ENCODE measurements at regions not wholly inside any gene's neighbourhood (a gene's known extent, or its start where the extent isn't known, plus 50 kb on each side); places are given as distances from the start of the nearest gene placed in this dataset.

DNA sequence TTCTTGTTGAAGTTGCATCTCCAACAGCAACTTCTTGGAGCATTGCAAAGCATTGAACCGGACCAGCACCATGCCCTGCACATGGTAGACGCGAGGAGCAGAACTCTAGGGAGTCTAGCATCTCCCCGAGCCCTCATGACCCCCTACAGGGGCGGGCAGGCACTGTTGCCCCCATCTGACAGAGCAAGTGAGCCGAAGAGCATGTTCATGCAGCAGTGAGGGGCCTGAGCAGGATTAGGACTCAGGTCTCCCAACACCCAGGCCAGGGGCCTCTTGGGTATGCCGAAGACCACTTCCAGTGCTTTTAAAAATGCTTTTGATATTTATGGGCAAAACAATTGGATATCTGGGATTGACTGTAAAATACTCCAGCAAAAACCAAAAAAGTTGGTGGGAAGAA lies 163.3 kb downstream of the TFCP2L1 start:
- CTCF ChIA-PET = no interaction called here
- no peaks in the 10 kb centered on the region for H3K4me1 ChIP-seq (replicated peaks; ENCODE audit: insufficient read depth)

DNA sequence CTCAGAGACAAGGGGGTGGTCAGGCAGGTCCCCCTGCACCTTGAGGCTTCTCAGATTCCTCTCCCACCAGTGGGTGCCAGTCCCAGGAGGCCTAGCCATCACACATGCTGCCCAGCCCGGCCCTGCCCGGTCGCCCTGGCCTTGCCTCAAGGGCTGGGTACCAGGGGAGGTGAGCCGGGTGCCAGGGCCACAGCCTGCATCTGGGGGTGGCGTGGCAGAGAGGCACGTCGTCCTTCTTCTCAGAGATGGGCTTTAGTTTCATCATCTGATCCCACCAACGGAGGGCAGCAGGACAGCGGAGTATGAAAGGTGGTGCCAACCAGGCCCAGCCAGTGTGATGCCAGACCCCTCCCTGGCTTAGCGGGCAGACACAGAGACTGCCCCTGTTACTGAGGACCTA lies 161.7 kb downstream of the TFCP2L1 start:
- Histone ChIP-seq H3K4me3 (no peak overlapping the region), H2AFZ (no peak overlapping the region), H3K9me3 (ENCODE audit: insufficient read depth, low read depth) (no peaks in the 10 kb centered on the region), H3K4me2 (no peak overlapping the region), H4K20me1 (ENCODE audit: insufficient read depth) (no peaks in the 10 kb centered on the region), H3K9me2 (ENCODE audit: insufficient read depth) (no peaks in the 10 kb centered on the region), H3K79me2 (ENCODE audit: low read depth) (no peaks in the 10 kb centered on the region), H3F3A (ENCODE audit: insufficient read depth, low read depth) (peaks cover under 1% of the 10 kb centered on the region; the same call in 1 of the 2 replicates), H3K36me3 (ENCODE audit: low read depth) (no peaks in the 10 kb centered on the region), H3K27me3 (ENCODE audit: insufficient read depth, low read depth) (peaks cover 24% of the 10 kb centered on the region; the same call in 1 of the 2 replicates), H3K27ac (no peak overlapping the region), H3K4me1 (replicated peaks; ENCODE audit: insufficient read depth) (peaks cover 2% of the 10 kb centered on the region)
- BruUV-seq (replicated peaks) = no TSS peak
- ChIA-PET CTCF (no interaction called here), POLR2A (ENCODE audit: unreplicated experiment) (no interaction called here)
- no peak for DNase-seq
- intact Hi-C loops (cut with micrococcal nuclease; ENCODE audit: unreplicated experiment) = no loop called here
- TF ChIP-seq, protein P1, sequence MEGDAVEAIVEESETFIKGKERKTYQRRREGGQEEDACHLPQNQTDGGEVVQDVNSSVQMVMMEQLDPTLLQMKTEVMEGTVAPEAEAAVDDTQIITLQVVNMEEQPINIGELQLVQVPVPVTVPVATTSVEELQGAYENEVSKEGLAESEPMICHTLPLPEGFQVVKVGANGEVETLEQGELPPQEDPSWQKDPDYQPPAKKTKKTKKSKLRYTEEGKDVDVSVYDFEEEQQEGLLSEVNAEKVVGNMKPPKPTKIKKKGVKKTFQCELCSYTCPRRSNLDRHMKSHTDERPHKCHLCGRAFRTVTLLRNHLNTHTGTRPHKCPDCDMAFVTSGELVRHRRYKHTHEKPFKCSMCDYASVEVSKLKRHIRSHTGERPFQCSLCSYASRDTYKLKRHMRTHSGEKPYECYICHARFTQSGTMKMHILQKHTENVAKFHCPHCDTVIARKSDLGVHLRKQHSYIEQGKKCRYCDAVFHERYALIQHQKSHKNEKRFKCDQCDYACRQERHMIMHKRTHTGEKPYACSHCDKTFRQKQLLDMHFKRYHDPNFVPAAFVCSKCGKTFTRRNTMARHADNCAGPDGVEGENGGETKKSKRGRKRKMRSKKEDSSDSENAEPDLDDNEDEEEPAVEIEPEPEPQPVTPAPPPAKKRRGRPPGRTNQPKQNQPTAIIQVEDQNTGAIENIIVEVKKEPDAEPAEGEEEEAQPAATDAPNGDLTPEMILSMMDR (conservative IDR thresholded peaks at IDR 0.05) = no peak
- TF ChIP-seq EZH2 (IDR thresholded peaks at IDR 0.05; ENCODE audit: low read depth) = no peak

More for the DNA sequence above, 163.3 kb downstream of the TFCP2L1 start:
- Histone ChIP-seq H3K4me3 (no peak overlapping the region), H3K9me3 (ENCODE audit: insufficient read depth, low read depth) (no peaks in the 10 kb centered on the region), H4K20me1 (ENCODE audit: insufficient read depth) (no peaks in the 10 kb centered on the region), H3F3A (ENCODE audit: insufficient read depth, low read depth) (no peaks in the 10 kb centered on the region), H3K4me2 (no peak overlapping the region), H3K27ac (no peak overlapping the region), H2AFZ (no peak overlapping the region), H3K9me2 (ENCODE audit: insufficient read depth) (no peaks in the 10 kb centered on the region), H3K36me3 (ENCODE audit: low read depth) (no peaks in the 10 kb centered on the region), H3K79me2 (ENCODE audit: low read depth) (no peaks in the 10 kb centered on the region), H3K27me3 (ENCODE audit: insufficient read depth, low read depth) (peaks cover 24% of the 10 kb centered on the region; the same call in 1 of the 2 replicates)
- POLR2A ChIA-PET (ENCODE audit: unreplicated experiment) = interaction anchor here (0.6 kb wide), 1 partner anchor 615 kb away, joined by 3 read pairs; no protein-coding TSS in a partner anchor
- no peak for DNase-seq
- intact Hi-C loops (cut with micrococcal nuclease; ENCODE audit: unreplicated experiment) = no loop called here
- TF ChIP-seq, protein P1 (conservative IDR thresholded peaks at IDR 0.05) = no peak
- TF ChIP-seq EZH2 (IDR thresholded peaks at IDR 0.05; ENCODE audit: low read depth) = no peak
- no TSS peak for BruUV-seq (replicated peaks)

DNA sequence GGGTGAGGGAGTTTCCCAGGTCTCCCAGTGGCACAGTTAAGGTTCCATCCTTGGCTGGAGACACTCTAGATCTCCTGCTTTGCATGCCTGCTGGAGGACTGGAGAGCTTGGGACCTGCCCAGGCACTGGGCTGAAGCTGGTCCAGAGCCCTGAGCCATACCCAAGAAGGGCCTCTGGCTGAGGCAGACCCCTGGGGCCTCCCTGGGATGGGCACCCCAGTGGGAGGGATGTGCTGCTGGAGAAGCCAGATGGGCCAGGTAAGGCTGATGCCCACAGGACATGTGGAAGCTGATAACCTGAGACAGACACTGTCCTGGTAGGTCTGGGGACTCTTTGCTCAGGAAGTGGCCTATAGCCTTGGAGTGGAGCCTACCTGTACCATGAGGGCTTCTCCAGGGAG lies 160.7 kb downstream of the TFCP2L1 start:
- H3K79me2 ChIP-seq (ENCODE audit: low read depth) = no peaks in the 10 kb centered on the region
- CTCF ChIA-PET = no interaction called here
- DNase-seq = no peak
- H4K20me1 ChIP-seq (ENCODE audit: insufficient read depth) = no peaks in the 10 kb centered on the region
- no peak overlapping the region for H3K4me3 ChIP-seq
- no peaks in the 10 kb centered on the region for H3K9me2 ChIP-seq (ENCODE audit: insufficient read depth)
- BruUV-seq (replicated peaks) = no TSS peak
- no peak overlapping the region for H2AFZ ChIP-seq
- POLR2A ChIA-PET (ENCODE audit: unreplicated experiment) = no interaction called here
- no peak overlapping the region for H3K4me2 ChIP-seq
- H3K36me3 ChIP-seq (ENCODE audit: low read depth) = no peaks in the 10 kb centered on the region
- H3K4me1 ChIP-seq (replicated peaks; ENCODE audit: insufficient read depth) = peaks cover 6% of the 10 kb centered on the region
- TF ChIP-seq, protein P1 (conservative IDR thresholded peaks at IDR 0.05) = no peak
- no peak for TF ChIP-seq EZH2 (IDR thresholded peaks at IDR 0.05; ENCODE audit: low read depth)
- no peaks in the 10 kb centered on the region for H3K9me3 ChIP-seq (ENCODE audit: insufficient read depth, low read depth)
- H3F3A ChIP-seq (ENCODE audit: insufficient read depth, low read depth) = peaks cover 3% of the 10 kb centered on the region; the same call in 1 of the 2 replicates
- H3K27ac ChIP-seq = no peak overlapping the region
- intact Hi-C loops (cut with micrococcal nuclease; ENCODE audit: unreplicated experiment) = no loop called here
- H3K27me3 ChIP-seq (ENCODE audit: insufficient read depth, low read depth) = peaks cover 24% of the 10 kb centered on the region; the same call in 1 of the 2 replicates
